H1 (cell line): ENCODE measurements at regions not wholly inside any gene's neighbourhood (a gene's known extent, or its start where the extent isn't known, plus 50 kb on each side); places are given as distances from the start of the nearest gene placed in this dataset.

ENCODE experiments used
- SAP30 ChIP-seq: fragments of 300-600 bp; sonication (generic); IDR thresholded peaks from 2 replicates; pipeline ENCODE4 v1.7.1; 2012; ENCODE audit warnings: low read length, moderate library complexity, mild to moderate bottlenecking, inconsistent platforms; ENCODE audit not compliant: insufficient read depth, insufficient replicate concordance
- TF ChIP-seq, protein P1 (sequence below): fragments of 300-600 bp; sonication (generic); IDR thresholded peaks from 2 replicates; pipeline ENCODE4 v1.7.1; 2012; ENCODE audit warnings: low read length, moderate library complexity, mild to moderate bottlenecking, inconsistent platforms; ENCODE audit not compliant: insufficient replicate concordance

- TF ChIP-seq, protein P1, sequence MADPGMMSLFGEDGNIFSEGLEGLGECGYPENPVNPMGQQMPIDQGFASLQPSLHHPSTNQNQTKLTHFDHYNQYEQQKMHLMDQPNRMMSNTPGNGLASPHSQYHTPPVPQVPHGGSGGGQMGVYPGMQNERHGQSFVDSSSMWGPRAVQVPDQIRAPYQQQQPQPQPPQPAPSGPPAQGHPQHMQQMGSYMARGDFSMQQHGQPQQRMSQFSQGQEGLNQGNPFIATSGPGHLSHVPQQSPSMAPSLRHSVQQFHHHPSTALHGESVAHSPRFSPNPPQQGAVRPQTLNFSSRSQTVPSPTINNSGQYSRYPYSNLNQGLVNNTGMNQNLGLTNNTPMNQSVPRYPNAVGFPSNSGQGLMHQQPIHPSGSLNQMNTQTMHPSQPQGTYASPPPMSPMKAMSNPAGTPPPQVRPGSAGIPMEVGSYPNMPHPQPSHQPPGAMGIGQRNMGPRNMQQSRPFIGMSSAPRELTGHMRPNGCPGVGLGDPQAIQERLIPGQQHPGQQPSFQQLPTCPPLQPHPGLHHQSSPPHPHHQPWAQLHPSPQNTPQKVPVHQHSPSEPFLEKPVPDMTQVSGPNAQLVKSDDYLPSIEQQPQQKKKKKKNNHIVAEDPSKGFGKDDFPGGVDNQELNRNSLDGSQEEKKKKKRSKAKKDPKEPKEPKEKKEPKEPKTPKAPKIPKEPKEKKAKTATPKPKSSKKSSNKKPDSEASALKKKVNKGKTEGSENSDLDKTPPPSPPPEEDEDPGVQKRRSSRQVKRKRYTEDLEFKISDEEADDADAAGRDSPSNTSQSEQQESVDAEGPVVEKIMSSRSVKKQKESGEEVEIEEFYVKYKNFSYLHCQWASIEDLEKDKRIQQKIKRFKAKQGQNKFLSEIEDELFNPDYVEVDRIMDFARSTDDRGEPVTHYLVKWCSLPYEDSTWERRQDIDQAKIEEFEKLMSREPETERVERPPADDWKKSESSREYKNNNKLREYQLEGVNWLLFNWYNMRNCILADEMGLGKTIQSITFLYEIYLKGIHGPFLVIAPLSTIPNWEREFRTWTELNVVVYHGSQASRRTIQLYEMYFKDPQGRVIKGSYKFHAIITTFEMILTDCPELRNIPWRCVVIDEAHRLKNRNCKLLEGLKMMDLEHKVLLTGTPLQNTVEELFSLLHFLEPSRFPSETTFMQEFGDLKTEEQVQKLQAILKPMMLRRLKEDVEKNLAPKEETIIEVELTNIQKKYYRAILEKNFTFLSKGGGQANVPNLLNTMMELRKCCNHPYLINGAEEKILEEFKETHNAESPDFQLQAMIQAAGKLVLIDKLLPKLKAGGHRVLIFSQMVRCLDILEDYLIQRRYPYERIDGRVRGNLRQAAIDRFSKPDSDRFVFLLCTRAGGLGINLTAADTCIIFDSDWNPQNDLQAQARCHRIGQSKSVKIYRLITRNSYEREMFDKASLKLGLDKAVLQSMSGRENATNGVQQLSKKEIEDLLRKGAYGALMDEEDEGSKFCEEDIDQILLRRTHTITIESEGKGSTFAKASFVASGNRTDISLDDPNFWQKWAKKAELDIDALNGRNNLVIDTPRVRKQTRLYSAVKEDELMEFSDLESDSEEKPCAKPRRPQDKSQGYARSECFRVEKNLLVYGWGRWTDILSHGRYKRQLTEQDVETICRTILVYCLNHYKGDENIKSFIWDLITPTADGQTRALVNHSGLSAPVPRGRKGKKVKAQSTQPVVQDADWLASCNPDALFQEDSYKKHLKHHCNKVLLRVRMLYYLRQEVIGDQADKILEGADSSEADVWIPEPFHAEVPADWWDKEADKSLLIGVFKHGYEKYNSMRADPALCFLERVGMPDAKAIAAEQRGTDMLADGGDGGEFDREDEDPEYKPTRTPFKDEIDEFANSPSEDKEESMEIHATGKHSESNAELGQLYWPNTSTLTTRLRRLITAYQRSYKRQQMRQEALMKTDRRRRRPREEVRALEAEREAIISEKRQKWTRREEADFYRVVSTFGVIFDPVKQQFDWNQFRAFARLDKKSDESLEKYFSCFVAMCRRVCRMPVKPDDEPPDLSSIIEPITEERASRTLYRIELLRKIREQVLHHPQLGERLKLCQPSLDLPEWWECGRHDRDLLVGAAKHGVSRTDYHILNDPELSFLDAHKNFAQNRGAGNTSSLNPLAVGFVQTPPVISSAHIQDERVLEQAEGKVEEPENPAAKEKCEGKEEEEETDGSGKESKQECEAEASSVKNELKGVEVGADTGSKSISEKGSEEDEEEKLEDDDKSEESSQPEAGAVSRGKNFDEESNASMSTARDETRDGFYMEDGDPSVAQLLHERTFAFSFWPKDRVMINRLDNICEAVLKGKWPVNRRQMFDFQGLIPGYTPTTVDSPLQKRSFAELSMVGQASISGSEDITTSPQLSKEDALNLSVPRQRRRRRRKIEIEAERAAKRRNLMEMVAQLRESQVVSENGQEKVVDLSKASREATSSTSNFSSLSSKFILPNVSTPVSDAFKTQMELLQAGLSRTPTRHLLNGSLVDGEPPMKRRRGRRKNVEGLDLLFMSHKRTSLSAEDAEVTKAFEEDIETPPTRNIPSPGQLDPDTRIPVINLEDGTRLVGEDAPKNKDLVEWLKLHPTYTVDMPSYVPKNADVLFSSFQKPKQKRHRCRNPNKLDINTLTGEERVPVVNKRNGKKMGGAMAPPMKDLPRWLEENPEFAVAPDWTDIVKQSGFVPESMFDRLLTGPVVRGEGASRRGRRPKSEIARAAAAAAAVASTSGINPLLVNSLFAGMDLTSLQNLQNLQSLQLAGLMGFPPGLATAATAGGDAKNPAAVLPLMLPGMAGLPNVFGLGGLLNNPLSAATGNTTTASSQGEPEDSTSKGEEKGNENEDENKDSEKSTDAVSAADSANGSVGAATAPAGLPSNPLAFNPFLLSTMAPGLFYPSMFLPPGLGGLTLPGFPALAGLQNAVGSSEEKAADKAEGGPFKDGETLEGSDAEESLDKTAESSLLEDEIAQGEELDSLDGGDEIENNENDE, result no peak
- no peak for TF ChIP-seq SAP30
Observed at GRCh38 chr2:220079595-220079994, 452.2 kb downstream of the SLC4A3 start (continued).
